LHCN-M2 (cell line): ENCODE measurements at regions not wholly inside any gene's neighbourhood (a gene's known extent, or its start where the extent isn't known, plus 50 kb on each side); places are given as distances from the start of the nearest gene placed in this dataset.

Source experiments
- DNase-seq: peaks from one replicate; pipeline ENCODE4 v3.0.0-alpha.2; 2012; ENCODE audit warnings: low read depth

- DNase-seq: peak; percentile 63
These were observed 160.2 kb downstream of the FAM170A start for GRCh38 chr5:119789406-119790117.

GRCh38 chr5:119792161-119792799 lies 162.9 kb downstream of the FAM170A start:
- DNase-seq: no peak

GRCh38 chr5:119795768-119796167 lies 166.4 kb downstream of the FAM170A start:
- DNase-seq: peak; percentile 8

GRCh38 chr5:119801570-119801969 lies 172.2 kb downstream of the FAM170A start:
- no peak for DNase-seq

- DNase-seq: no peak
These were observed 178.7 kb downstream of the FAM170A start for GRCh38 chr5:119808024-119808423.

- DNase-seq: no peak
These were observed 179.1 kb downstream of the FAM170A start for GRCh38 chr5:119808474-119808873.

- DNase-seq: no peak
These were observed 180.9 kb downstream of the FAM170A start for GRCh38 chr5:119810217-119810616.

- DNase-seq: no peak
These were observed 182.1 kb downstream of the FAM170A start for GRCh38 chr5:119811458-119811857.

GRCh38 chr5:119814655-119815054 lies 185.3 kb downstream of the FAM170A start:
- DNase-seq: no peak

- no peak for DNase-seq
These were observed 186.7 kb downstream of the FAM170A start for GRCh38 chr5:119816055-119816454.

GRCh38 chr5:119820016-119820415 lies 190.7 kb downstream of the FAM170A start:
- no peak for DNase-seq

GRCh38 chr5:119820608-119821007 lies 191.2 kb downstream of the FAM170A start:
- DNase-seq: no peak

- DNase-seq: no peak
These were observed 199.2 kb downstream of the FAM170A start for GRCh38 chr5:119828541-119828940.

GRCh38 chr5:119829341-119829740 lies 200.0 kb downstream of the FAM170A start:
- no peak for DNase-seq

GRCh38 chr5:119833176-119833575 lies 203.8 kb downstream of the FAM170A start:
- no peak for DNase-seq

GRCh38 chr5:119840175-119840574 lies 210.8 kb downstream of the FAM170A start:
- DNase-seq: no peak

GRCh38 chr5:119852140-119852539 lies 222.8 kb downstream of the FAM170A start:
- DNase-seq: no peak

- no peak for DNase-seq
These were observed 231.1 kb downstream of the FAM170A start for GRCh38 chr5:119860463-119860862.

- no peak for DNase-seq
These were observed 233.3 kb downstream of the FAM170A start for GRCh38 chr5:119862619-119863018.

- DNase-seq: no peak
These were observed 234.9 kb downstream of the FAM170A start for GRCh38 chr5:119864286-119864685.

- no peak for DNase-seq
These were observed 244.3 kb downstream of the FAM170A start for GRCh38 chr5:119873611-119874010.

GRCh38 chr5:119876522-119876921 lies 247.2 kb downstream of the FAM170A start:
- no peak for DNase-seq

GRCh38 chr5:119878712-119879111 lies 249.4 kb downstream of the FAM170A start:
- DNase-seq: no peak
